Neutrophil (primary cell): ENCODE measurements at regions not wholly inside any gene's neighbourhood (a gene's known extent, or its start where the extent isn't known, plus 50 kb on each side); places are given as distances from the start of the nearest gene placed in this dataset.

Source experiments
- H3K27ac ChIP-seq: fragments of 200-600 bp; sonication (generic); 2 replicates; pipeline ENCODE4 v1.5.1; 2016; ENCODE audit warnings: mild to moderate bottlenecking, moderate library complexity
- H3K27me3 ChIP-seq: fragments of 200-600 bp; sonication (generic); 2 replicates; pipeline ENCODE4 v1.6.0; 2016; ENCODE audit warnings: mild to moderate bottlenecking
- H3K36me3 ChIP-seq: fragments of 200-600 bp; sonication (generic); 2 replicates; pipeline ENCODE4 v1.5.1; 2017
- H3K4me1 ChIP-seq, 2 experiments: fragments of 200-600 bp in 1 of 2; sonication (generic) in 1 of 2; 1 replicate in 1 of 2; 2 replicates in 1 of 2; pipeline versions ENCODE4 v1.5.1 to v1.6.1; 2013 to 2016; ENCODE audit warnings: low read depth in 1 of 2, low read length in 1 of 2, mild to moderate bottlenecking in 1 of 2, moderate library complexity in 1 of 2; ENCODE audit not compliant: control insufficient read depth in 1 of 2, insufficient read depth in 1 of 2
- H3K4me3 ChIP-seq, 2 experiments: fragments of 200-600 bp in 1 of 2; sonication (generic) in 1 of 2; 1 replicate in 1 of 2; 2 replicates in 1 of 2; pipeline ENCODE4 v1.5.1; 2013 to 2016; ENCODE audit warnings: low read depth in 1 of 2, low read length in 1 of 2, mild to moderate bottlenecking in 1 of 2, moderate library complexity in 1 of 2
- H3K9me3 ChIP-seq: fragments of 200-600 bp; sonication (generic); 2 replicates; pipeline ENCODE4 v1.5.1; 2016
- TF ChIP-seq, protein P1 (sequence below): fragments of 200-600 bp; sonication (generic); IDR thresholded peaks from 2 replicates; pipeline ENCODE4 v1.5.1; 2016; ENCODE audit warnings: antibody characterized with exemption

DNA sequence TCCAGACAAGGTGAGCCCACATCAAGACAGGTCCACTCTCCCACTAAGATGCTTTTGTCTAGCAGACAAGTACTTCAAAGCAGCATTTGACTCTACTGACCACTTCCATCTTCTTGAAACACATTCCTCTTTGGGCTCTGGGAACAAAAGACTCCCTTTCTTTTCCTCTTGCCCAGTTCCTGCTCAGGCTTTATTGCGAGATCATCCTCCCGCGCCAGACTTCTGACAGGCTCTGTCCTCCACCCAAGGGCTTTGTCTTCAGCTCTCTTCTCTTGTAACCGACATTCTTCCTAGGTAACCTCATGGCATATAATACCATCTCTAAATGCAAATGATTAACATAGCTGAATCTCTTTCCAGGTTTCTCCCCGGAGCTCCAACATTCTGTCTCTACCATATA is 85.8 kb downstream of the NUDT12 start:
- H3K4me3 ChIP-seq: no peak overlapping the region
- no peaks in the 10 kb centered on the region for H3K27me3 ChIP-seq
- no peak overlapping the region for H3K27ac ChIP-seq
- TF ChIP-seq, protein P1, sequence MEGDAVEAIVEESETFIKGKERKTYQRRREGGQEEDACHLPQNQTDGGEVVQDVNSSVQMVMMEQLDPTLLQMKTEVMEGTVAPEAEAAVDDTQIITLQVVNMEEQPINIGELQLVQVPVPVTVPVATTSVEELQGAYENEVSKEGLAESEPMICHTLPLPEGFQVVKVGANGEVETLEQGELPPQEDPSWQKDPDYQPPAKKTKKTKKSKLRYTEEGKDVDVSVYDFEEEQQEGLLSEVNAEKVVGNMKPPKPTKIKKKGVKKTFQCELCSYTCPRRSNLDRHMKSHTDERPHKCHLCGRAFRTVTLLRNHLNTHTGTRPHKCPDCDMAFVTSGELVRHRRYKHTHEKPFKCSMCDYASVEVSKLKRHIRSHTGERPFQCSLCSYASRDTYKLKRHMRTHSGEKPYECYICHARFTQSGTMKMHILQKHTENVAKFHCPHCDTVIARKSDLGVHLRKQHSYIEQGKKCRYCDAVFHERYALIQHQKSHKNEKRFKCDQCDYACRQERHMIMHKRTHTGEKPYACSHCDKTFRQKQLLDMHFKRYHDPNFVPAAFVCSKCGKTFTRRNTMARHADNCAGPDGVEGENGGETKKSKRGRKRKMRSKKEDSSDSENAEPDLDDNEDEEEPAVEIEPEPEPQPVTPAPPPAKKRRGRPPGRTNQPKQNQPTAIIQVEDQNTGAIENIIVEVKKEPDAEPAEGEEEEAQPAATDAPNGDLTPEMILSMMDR: no peak
- H3K36me3 ChIP-seq: no peaks in the 10 kb centered on the region
- no peaks in the 10 kb centered on the region for H3K9me3 ChIP-seq
- H3K4me1 ChIP-seq: peaks cover 21 to 33% of the 10 kb centered on the region in 2 experiments

DNA sequence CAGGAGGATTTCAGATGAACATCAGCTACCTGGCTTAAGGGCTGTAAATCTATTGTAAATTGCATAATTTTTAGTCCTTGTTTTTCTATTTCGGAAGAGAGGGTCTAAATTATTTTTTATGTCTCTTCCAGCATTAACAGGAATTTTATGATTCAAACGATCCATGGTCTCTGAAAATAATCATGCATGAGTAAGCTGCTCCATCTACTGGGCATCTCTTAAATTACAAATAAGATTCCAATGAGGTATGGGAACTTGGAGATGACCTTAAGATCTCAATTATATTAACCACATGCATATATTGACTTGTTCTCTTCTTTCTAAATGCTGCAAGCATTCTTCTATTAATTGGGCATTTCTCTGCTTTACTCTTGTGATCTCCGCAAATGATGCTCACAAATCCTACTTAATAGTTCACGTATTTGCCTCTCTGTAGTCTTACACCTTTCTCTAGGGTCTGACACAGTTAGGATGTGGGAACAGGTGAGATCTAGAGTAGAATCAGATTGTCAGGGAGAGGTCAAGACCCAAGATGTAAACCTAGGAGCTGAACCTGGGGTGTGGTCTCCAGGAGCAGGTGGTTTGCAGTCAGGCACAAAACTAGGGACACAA is 86.9 kb downstream of the NUDT12 start:
- TF ChIP-seq, protein P1: no peak
- Histone ChIP-seq H3K36me3 (no peaks in the 10 kb centered on the region), H3K27me3 (no peaks in the 10 kb centered on the region)

DNA sequence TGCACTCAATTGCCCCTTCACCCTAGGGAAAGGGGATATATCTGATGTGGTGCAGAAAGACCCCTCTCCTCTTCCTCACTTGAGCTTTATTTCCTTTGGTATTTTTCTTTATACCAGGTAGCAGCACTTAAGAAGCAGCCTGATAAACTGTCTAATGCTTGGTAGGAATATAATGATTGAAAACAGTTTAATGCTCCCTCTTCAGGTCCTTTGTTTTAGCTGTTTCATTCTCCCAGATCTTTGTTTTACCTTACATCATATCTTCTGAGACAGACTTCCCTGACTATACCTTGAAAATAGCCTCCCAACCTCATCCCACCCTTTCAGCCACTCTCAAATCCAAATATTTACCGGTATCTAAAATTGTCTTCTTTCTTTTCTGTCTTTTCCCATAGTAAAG is 87.9 kb downstream of the NUDT12 start:
- TF ChIP-seq, protein P1: no peak
- no peaks in the 10 kb centered on the region for H3K27me3 ChIP-seq
- H3K36me3 ChIP-seq: no peaks in the 10 kb centered on the region
- no peaks in the 10 kb centered on the region for H3K9me3 ChIP-seq
- H3K4me3 ChIP-seq: no peak overlapping the region
- H3K27ac ChIP-seq: no peak overlapping the region
- H3K4me1 ChIP-seq: peaks cover 21 to 33% of the 10 kb centered on the region in 2 experiments

More for the DNA sequence above, 86.9 kb downstream of the NUDT12 start:
- H3K4me1 ChIP-seq: peaks cover 21 to 33% of the 10 kb centered on the region in 2 experiments
- no peak overlapping the region for H3K27ac ChIP-seq
- no peaks in the 10 kb centered on the region for H3K9me3 ChIP-seq
- no peak overlapping the region for H3K4me3 ChIP-seq

DNA sequence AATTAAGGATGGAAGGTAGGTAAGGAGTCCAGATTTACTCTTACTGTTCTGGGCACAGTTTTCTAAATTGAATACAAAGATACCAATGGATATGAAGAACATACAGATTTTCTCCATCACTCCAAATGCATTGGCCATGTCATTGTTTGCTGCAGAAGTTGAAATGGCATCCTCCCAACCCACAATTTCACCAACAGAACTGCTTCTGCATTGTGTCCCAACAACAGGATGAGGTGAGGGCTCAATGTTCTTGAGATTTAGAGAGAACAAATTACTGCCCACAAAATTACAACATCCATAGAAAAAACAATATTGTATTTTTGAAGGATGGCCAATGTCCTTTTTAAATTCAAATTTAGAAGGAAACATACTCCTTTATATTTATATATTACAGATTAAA is 88.9 kb downstream of the NUDT12 start:
- TF ChIP-seq, protein P1: no peak
- H3K27me3 ChIP-seq: no peaks in the 10 kb centered on the region

DNA sequence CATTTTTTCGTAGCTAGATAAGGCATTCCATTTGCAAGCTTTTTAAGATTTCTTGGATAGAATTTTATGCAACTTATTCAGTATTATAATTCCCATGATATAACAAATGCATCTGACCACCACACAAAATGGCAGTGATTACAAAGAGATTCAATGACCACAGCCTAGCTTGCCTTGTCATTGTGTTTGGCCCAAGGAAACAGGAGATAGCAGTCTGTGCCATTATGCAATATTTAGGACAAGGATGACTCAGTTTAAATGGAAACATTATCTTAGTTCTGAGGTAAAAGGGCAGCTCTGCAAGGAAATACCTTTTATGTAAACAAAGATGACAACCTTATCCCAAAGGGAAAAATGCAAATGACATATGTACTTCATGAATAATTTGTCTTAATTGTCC is 89.8 kb downstream of the NUDT12 start:
- no peaks in the 10 kb centered on the region for H3K9me3 ChIP-seq
- no peaks in the 10 kb centered on the region for H3K27me3 ChIP-seq
- H3K36me3 ChIP-seq: no peaks in the 10 kb centered on the region
- peaks cover 21 to 33% of the 10 kb centered on the region in 2 experiments for H3K4me1 ChIP-seq
- TF ChIP-seq, protein P1: no peak
- no peak overlapping the region for H3K27ac ChIP-seq
- no peak overlapping the region for H3K4me3 ChIP-seq

More for the DNA sequence above, 88.9 kb downstream of the NUDT12 start:
- peak overlapping the region; percentile 8 for H3K27ac ChIP-seq
- no peaks in the 10 kb centered on the region for H3K9me3 ChIP-seq
- no peaks in the 10 kb centered on the region for H3K36me3 ChIP-seq
- H3K4me3 ChIP-seq: no peak overlapping the region
- peaks cover 21 to 33% of the 10 kb centered on the region in 2 experiments for H3K4me1 ChIP-seq
